HG03196 (cell line): ENCODE measurements at regions not wholly inside any gene's neighbourhood (a gene's known extent, or its start where the extent isn't known, plus 50 kb on each side); places are given as distances from the start of the nearest gene placed in this dataset.

Source experiments
- ATAC-seq: cut with Tn5 transposase; IDR thresholded peaks from one replicate; pipeline ENCODE4 v1.9.1; 2021; ENCODE audit not compliant: unreplicated experiment

DNA sequence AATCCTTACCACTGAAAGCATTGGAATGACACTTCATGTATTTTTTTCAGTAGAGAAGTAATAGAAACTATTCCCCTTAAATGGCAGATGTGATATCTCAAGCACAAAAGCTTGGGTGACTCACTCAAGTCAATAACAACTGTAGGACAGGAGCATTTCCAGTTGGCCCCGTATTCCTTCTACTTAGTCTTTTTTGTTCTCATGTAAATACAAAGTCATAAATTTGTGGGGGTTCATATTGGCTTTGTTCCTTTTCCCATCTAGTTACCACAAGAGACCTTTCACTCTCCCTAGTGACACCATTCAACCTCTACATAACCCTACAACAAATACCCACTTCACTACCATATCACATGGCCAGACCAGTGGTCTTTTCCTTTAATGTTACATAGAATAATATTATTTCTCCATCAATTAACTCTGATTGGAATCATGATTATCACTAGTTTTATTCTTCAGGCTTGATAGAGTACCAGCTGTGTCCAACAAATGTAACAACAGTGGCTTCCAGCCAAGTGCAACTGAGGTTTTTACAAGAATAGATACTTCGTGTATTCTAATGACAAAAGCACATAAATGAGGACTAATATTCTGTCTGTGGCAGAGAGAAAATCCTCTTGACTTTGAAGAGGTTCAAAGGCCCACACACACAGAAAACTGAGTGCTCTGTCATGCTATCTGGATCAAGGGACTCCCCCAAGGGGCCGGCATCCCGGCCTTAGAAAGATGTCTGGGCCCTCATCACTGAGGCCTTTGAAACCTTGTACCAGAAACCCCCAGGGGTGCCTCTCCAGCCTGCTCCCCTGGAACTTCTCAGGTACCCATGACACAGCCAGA, 94.0 kb upstream of the THBS1 start:
- ATAC-seq, result no peak

DNA sequence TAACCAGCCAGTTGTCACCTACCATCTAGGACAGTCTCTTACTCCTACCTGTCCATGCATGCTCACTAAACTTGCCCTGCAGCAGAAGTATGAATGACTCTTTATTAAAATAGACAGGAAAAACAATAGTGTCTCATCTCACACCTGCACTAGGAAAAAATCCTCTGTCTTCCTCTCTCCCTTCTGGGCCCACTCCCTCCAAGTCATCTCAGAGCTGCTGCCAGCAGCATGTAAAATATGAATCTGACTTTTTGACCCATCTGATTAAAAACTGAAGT, 93.5 kb upstream of the THBS1 start:
- ATAC-seq, result no peak

DNA sequence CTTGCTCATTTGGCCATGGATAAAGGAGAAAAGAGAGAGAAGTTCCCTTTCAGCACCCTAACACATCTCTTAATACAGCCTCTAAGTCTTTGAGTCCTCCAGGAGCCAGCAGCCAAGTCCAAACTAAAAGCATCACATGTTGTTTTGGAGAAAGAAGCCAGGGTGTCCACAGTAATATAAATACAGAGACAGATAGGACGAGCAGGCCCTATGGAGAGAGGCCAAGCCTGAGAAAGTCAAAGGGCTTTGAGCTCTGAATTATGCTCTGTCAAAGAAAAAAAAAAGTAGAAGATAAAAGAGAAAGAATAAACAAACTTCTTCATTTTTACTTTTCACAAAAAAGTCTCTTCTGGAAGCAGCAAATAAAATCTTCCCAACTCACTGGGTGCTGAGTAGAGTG, 92.4 kb upstream of the THBS1 start:
- ATAC-seq, result no peak

DNA sequence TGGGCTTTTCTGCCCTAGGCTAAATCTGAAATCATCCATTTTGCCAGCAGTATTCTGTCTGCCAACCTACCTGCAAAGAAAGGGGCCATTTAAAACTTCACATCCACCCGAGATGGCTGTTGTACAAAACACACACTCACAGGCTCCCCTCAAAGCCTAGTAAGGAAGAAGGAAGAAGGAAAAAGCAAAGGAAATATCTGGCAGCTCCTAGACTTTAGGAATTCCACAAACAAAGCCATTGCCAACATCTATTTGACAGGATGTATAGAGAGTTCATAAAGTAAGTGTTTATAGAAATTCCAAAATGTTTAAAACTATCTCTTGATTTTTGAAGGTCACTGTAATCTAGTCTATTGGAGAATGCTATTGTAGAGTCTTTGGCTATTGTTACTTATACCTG, 91.9 kb upstream of the THBS1 start:
- ATAC-seq, result no peak

DNA sequence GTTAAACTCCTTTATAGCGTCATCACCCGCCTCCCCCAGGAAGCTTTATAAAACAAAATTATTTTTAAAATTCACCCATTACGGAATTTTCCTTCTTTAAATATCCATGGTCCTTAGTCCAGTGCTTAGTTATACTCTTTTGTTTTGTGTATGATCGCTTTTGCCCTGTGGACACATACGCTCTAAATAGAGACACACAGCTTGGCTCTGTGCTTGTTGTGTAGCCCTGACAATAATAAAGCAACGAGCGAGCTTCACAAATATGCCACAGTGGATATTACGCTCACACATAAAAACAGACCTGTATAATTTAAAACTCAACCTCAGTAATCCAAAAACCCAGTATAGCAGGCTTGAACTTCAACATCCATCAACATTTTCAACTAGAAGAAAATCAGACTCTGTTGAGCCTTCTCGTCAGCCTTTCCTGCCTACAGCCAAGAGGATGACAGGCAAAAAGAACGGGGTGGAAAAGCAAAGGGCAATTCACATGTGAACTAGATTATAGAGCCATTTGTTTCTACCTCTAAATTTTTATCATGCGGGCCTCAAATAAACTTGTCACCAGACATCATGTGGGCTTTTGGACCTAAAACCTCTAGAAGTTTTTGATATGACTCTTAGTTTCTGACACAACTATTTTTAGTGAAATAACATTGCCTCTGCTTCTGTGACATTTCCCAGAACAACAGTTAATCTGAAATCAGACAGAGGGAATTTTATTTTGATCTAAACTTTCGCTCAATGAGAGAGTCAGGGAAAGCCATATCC, 89.6 kb upstream of the THBS1 start:
- no peak for ATAC-seq

DNA sequence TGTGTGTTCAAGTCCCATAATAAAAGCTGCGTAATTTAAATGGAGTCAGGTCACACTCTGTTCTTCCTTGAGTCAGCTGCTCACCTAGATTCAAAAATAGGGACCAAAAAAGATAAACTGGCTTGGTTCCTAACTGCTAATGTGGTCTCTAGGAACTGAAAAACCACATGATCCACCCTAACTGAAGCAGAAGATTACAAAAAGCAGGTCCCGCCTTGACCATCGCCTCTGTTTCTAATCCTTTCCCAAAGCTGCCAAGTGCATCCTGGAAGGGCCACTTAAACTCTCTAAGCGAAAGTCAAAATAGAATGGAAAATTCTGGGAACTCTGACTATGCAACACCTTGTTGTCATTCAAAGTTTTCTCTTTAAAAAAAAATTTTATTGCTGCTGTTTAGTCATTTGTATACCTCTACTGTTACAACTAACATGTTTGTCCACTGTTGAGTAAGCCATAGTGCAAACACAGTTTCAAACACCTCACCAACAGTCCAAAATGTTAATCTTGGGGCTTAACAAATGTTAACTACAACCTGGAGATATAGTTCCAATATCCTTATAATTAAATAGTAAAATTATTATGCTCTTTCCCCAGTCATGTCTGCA, 88.9 kb upstream of the THBS1 start:
- ATAC-seq, result no peak

DNA sequence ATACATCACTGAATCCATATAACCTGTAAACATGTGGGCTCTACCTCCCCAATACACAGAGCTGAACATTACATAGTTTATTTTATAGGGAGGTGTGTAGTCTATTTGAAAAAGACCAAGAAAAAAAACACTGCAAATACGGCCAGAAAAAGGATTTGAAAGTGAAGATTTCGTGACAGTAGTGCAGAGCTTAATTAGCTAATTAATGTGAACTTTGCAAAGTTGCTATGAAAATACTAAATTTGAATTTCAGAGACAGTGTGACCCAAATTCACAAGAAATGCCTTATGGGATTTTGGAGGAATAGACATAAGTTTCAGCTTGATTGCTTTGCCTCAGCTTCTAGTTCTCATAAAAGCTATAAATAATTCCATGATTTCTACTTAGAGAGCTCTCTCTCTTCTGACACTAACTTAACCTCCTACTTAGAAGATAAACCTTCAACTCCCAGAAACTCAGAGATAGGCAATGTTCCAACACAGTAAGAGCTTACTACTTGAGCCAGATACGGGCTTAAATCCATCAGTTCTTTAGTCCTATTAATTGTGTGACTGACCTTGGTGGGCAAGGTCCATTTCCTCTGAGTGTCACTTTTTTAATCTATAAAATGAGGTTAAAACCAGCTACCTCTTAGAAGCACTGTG, 87.3 kb upstream of the THBS1 start:
- no peak for ATAC-seq

DNA sequence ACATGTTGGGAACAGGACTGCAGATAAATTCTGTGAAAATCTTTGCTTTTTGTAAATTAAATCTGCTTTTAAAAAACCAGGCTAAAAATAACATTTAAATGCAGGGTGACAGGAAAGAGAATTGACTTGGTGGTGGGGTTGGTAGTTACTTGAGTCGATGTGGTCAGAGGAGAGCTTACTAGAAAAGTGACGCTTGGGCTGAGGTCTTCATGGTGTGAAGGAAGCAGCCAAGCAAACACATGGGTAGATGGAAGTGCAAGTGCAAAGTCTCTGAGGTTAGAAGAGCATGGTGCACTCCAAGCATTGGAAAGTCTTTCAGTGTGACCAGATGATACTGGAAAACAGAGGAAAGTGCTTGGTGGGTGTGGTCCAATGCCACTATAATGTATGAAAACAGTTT, 86.4 kb upstream of the THBS1 start:
- ATAC-seq, result no peak

DNA sequence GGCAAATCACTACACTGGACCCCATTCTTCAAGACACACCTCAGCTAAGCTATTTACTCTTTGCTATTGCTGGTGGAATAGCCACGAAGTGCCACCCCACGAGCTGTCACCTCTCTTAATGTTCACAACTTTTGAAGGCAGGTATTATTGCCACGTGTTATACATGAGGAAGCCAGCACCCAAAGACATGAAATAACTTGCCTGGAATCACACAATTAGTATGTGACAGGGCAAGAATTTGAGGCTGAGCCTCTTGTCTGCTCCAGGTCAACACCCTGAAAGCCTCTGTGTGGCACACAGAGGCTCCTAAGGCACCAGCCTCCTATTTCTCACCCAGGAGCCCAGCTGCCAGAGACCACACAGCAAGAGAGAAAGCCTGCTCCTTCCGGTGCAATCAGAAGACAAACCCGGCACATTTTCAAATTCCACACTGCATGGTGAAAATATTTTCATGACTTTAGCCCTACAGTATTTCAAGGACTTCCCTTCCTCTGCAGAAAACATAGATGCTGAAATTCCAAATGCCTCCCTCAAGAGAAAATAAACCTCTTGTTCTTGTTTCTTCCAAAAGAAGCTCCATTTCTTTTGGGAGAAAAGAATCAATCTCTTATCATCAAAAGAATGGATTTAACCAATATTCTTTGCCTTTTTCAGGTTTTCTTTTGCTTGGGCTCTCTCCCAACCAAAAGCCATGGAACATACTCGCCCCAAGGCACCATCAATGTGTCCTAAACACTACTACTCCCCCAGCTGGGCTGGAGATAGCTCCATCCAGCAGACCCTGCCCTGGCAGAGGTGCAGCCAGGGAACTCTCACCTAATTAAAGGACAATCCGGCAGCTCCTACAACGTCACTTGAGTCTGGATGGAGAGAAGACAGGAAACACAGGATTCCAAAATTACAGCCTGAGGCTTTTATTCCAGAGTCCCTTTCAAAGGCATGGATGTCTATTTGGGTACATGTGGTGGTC, 84.7 kb upstream of the THBS1 start:
- no peak for ATAC-seq

DNA sequence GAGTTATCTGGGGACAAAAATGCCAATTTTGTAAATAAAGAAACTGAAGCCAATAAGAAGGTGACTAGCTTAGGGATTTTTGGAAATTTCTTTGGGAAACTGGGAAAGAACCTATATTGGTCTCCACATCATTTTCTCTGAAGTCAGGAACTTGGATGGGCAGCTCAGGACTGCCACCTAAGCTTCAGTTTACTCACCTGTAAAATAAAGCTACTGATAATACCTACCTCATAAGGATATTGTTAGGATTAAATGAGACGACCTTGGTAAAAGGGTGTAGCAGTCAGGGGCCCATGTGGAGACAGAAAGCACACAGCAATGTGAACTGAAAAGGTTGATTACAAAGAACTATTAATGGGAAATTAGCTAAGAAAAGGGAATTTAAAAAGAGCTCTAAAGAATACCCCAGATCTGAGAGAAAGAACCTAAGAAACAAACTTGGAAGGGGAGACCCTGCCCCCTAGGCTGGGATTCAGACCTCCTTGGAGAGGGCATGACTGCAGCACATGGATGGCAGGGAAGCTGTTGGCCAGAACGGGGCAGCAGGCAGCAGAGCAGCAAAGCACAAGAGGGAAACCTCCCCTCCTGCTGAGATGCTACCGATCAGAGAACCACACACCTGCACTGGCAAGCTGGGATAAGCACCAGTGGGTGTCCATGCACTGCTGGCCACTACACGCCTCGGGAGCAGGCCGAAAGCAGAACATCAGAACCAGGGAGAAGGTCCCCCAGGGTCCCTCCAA, 83.7 kb upstream of the THBS1 start:
- ATAC-seq, result no peak

DNA sequence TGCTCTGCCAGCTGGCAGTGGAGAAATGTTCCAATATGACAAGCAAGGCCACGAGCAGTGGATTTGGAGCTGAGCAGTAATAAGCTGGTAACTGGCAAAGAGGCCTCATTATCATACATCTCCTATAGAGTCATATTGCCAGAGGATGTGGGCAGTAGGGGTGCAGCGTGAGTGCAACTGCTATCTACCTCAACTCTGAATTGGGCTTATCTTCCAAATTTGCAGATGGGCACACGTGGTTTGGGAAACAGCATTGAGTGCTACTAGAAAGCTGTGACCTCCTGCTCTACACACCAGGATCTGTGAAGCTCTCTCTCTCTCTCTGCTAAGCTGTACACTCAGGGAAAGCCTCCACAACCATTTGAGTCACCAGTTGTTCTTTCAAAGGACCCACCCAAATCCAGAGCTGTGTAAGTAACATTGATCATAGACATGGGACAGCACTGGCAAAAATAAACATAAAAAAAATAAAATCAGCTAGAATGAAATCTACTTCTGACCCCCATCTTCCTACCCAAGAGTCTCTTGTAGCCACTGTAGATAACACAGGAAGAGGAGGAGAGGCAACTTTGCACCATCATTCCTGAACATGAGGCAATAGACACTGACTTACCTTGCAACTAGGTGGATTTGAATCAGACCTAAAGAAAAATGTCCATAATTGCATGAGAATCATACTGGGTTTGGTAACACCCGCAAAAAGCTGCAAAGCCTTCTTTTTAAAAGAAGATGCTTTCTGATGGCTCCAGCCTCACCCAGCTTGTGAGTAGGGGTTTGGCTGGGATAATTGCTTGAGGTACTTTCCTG, 82.9 kb upstream of the THBS1 start:
- no peak for ATAC-seq

DNA sequence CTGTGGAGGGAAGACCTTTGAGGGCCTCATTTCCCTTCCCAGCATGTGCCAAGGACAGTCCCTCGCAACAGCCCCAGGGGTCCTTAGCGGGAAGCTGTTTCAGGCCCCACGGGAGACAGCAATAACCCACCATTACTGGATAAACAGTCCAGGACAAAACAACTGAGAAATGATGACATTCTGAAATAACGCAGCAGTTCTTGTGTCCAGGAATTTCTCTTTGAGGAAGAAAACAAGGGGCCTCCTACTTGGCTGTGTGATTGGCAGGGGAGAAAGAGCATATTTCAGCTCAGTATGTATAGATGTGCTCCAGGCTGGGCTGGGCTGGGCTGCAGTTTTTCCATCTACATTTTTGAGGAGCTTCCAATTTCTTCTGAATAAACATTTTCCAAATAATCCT, 82.2 kb upstream of the THBS1 start:
- ATAC-seq, result no peak

DNA sequence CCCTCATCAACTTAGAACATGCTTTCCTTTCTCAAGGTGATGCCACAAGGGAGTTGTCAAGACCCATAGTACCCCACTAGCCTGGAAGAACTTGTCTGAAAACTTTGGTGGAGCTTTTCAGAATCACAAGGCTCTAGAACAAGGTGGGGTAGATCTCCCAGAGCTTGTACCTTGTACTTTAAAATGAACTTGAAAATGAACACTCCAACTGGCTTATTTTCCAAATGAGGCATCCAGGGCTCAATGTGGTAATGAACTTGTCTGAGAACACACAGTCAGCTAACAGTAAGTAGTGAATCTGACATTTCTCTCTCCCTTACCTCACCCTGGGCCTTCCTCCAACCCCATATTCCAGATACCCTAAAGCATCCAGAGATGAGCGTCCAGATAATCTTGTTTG, 81.8 kb upstream of the THBS1 start:
- ATAC-seq, result no peak

DNA sequence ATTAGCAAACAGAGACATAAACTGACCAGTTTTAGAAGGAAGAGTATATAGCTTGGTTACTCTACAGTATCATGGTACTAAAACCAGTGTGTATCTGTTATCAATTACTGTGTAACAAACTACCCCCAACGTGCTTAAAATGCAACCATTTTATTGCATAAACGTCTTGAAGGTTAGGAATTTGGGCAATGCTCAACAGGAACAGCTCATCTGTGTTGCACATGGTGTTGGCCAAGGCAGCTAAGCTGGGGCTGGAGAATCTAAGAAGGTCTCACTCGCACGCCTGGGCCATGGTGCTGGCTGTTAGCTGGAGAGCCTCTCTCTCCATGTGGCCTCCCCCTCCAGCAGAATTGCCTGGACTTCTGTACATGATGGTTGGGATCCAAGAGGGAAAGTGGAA, 81.2 kb upstream of the THBS1 start:
- no peak for ATAC-seq

DNA sequence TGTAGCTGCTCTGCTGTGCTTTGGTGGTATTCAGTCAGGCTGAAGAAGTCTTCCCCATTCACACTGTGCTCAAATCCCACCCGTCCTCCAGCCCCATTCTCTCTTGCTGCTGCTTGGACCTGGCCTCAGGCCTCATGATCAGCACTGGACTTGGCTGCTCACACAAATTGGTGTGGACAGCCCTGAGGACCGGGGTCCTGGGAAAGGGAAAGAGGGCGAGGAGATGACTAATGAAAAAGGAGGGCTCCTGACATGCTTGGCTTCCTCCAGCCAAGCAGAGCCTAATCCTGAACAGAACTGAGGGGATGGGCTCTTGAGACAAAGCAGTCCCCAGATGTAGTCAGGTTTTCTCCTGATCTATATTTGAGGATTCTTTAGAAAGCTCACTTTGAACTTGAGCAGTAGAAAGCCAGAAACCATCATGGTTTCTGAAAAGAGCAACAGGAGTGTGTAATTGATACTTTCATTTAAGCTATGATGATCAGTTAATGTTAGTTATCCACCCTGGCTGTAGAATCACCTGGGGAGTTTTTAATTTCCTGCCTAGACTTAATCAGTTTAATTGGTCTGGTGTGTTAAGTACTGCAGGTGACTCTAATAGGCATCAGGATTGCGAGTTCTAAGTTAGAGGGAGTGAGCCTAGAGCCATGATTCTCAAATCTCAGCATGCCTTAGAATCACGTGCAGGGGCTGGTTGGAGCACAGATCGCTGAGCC, 79.4 kb upstream of the THBS1 start:
- ATAC-seq, result no peak

DNA sequence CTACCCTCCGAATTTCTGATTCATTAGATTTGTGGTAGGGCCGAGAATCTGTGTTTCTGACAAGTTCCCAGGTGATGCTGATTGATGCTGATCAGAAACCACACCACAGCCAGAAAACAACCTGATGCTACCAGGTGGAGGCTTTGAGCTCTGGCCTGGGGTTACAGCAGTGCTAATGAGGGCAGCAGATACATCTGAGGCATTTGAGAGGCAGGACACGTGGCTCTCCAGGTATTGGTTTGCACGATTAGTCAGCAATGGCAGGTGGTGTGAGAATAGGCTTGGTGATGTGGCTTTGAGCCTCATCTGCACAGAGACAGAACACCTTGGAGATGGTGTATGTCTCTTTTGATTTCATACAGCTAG, 78.8 kb upstream of the THBS1 start:
- no peak for ATAC-seq

DNA sequence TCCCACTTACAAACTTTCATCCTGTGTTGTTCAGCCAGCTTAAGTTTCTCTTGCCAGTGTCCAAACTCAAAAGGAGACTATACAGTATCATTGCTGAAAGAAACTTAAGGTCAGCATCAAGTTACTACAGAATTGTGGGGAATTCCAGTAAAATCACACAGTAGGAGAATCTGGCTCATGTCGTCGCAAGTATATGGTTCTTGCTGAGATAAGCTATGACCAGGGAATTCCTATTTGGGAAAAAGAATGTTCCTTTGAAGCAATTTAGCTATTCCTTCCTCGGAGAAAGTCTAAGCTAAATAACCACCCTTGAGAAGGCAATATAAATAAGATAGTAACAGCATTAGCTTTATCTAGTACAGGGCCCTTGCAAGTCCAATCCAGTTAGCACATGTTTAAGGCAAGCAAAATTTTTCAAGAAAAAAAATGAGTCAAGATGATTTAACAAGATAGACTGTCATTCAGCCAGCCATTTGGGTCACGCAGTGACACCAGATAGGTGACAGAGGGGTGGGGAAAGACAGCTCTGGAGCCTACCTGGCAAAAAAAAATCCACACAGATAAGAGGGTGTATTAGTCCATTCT, 78.2 kb upstream of the THBS1 start:
- ATAC-seq, result no peak

DNA sequence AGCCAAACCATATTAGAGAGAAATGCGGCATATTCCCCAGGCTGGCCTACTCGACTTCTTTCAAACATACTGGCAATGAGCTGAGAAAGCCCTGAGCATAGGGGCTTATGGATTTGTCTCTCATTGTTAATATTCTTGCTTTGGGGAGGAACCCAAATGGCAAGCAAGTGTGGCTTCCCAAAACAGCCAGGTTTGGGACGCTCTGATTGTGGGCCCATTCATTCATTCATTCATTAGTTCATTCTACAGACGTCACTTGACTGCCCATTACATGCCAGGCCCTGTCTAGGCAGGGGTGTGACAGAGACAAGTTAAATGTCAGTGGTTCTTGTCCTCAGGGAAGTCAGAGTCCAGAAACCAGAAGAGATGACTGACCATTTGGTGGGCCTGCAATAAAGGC, 77.4 kb upstream of the THBS1 start:
- no peak for ATAC-seq
